Osteocyte (in vitro differentiated cells): ENCODE measurements at regions not wholly inside any gene's neighbourhood (a gene's known extent, or its start where the extent isn't known, plus 50 kb on each side); places are given as distances from the start of the nearest gene placed in this dataset.

Experiments
- DNase-seq: peaks from one replicate; pipeline ENCODE4 v3.0.0; 2021; ENCODE audit warnings: mixed read lengths; ENCODE audit not compliant: unreplicated experiment; ENCODE audit errors: extremely low spot score
- H3K27ac Mint-ChIP-seq: one replicate; pipeline ENCODE4 v1.8.0; 2021; ENCODE audit warnings: mild to moderate bottlenecking, mixed read lengths; ENCODE audit not compliant: unreplicated experiment
- H3K27me3 Mint-ChIP-seq: one replicate; pipeline ENCODE4 v1.8.0; 2021; ENCODE audit warnings: mixed read lengths; ENCODE audit not compliant: unreplicated experiment
- H3K36me3 Mint-ChIP-seq: one replicate; pipeline ENCODE4 v1.8.0; 2021; ENCODE audit warnings: mixed read lengths; ENCODE audit not compliant: unreplicated experiment
- H3K4me1 Mint-ChIP-seq: one replicate; pipeline ENCODE4 v1.8.0; 2021; ENCODE audit warnings: mixed read lengths; ENCODE audit not compliant: unreplicated experiment
- H3K4me3 Mint-ChIP-seq: one replicate; pipeline ENCODE4 v1.8.0; 2021; ENCODE audit warnings: mild to moderate bottlenecking, moderate library complexity, mixed read lengths; ENCODE audit not compliant: unreplicated experiment
- H3K9me3 Mint-ChIP-seq: one replicate; pipeline ENCODE4 v1.8.0; 2021; ENCODE audit warnings: mixed read lengths; ENCODE audit not compliant: unreplicated experiment
- TF ChIP-seq, protein P1 (sequence below): fragments of 200-600 bp; sonication (generic); IDR thresholded peaks from 2 replicates; pipeline ENCODE4 v1.5.0; 2021; ENCODE audit warnings: antibody characterized with exemption, mild to moderate bottlenecking, moderate library complexity

DNA sequence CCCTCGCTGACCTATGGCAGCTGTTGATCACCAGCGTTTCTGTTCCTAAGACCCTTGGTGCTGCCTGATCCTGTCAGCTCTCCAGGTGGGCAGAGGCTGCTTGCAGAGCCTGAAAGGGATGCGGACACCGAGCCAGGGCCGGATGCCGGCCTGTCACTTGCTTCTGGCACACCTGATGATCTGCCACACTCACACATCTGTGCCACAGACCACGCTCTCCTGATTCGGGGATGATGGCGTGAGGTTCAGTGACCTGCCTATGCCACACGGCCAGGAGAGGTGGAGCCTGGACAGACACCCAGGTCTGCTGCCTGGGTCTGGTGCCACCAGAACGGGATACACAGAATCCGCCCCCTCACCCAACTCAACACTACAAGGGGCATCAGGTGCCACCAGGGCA is 129.4 kb upstream of the GLI2 start:
- Mint-ChIP-seq H3K27ac (no peak overlapping the region), H3K9me3 (no peaks in the 10 kb centered on the region), H3K27me3 (peaks cover 38% of the 10 kb centered on the region), H3K4me1 (peaks cover 2% of the 10 kb centered on the region), H3K36me3 (no peaks in the 10 kb centered on the region), H3K4me3 (no peak overlapping the region)
- DNase-seq: no peak
- TF ChIP-seq, protein P1, sequence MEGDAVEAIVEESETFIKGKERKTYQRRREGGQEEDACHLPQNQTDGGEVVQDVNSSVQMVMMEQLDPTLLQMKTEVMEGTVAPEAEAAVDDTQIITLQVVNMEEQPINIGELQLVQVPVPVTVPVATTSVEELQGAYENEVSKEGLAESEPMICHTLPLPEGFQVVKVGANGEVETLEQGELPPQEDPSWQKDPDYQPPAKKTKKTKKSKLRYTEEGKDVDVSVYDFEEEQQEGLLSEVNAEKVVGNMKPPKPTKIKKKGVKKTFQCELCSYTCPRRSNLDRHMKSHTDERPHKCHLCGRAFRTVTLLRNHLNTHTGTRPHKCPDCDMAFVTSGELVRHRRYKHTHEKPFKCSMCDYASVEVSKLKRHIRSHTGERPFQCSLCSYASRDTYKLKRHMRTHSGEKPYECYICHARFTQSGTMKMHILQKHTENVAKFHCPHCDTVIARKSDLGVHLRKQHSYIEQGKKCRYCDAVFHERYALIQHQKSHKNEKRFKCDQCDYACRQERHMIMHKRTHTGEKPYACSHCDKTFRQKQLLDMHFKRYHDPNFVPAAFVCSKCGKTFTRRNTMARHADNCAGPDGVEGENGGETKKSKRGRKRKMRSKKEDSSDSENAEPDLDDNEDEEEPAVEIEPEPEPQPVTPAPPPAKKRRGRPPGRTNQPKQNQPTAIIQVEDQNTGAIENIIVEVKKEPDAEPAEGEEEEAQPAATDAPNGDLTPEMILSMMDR: no peak

DNA sequence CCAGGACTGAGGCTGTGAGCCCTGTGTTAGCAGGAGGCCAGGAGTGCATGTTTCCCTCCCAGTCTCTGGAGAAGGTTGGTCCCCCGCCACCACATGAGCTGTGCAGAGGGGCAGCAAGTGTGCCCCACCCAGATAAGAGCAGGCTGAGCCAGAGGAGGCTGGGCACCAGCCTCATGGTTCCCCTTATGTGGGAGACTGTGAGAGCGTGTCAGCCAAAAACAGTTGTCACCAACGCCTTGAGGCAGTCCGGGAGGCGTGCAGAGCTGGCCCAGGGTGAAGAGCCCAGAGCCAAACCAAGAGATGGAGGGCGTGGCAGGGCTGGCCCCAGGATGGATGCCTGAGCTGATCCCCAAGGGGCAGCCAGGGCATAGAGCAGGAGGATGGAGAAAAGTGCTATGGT is 128.7 kb upstream of the GLI2 start:
- Mint-ChIP-seq H3K27me3 (peaks cover 43% of the 10 kb centered on the region), H3K36me3 (no peaks in the 10 kb centered on the region), H3K27ac (no peak overlapping the region), H3K9me3 (no peaks in the 10 kb centered on the region), H3K4me3 (no peak overlapping the region), H3K4me1 (peaks cover 2% of the 10 kb centered on the region)
- TF ChIP-seq, protein P1: no peak
- DNase-seq: no peak

DNA sequence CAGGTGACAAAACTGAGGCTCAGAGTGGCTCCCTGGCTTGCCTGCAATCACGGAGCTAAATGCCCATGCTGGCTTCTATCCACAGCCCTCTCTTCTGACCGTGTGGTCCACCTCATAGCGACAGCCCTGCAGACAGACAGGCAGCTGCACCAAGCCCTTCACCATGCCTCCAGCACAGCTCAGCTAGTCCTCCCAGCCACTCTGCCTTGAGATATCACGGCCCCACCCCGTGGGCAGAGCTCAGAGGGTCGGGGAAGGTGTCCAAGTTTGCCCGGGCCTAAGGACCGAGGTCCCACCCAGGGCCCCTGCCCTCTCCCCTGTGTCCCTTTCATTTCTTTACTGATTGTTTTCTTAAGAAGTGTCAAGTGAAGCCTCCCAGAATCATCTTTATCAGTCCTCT is 128.2 kb upstream of the GLI2 start:
- DNase-seq: no peak
- Mint-ChIP-seq H3K9me3 (no peaks in the 10 kb centered on the region), H3K27me3 (peaks cover 49% of the 10 kb centered on the region), H3K4me1 (peaks cover 2% of the 10 kb centered on the region), H3K4me3 (no peak overlapping the region), H3K27ac (no peak overlapping the region), H3K36me3 (no peaks in the 10 kb centered on the region)
- TF ChIP-seq, protein P1: no peak

DNA sequence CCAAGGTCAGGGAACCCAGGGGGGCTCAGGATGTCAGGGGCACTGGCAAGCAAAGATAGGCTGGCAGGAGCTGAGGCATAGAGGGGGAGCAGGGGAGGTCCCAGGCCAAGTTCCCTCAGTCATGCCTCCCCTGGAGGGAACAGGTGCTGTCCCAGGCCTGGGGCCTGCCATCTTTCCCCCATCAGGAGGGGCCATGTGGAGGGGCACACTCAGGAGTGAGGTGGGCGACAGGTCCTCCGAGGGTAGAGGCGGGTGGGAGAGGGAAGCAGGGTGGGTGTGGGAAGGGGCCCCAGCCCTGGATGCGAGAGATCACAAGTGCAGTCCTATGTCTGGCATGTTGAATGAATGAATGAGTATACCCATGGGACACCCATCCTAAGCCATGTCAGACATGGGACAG is 127.7 kb upstream of the GLI2 start:
- Mint-ChIP-seq H3K9me3 (no peaks in the 10 kb centered on the region), H3K36me3 (no peaks in the 10 kb centered on the region), H3K4me3 (no peak overlapping the region), H3K27me3 (peaks cover 52% of the 10 kb centered on the region), H3K27ac (no peak overlapping the region), H3K4me1 (peaks cover 2% of the 10 kb centered on the region)
- TF ChIP-seq, protein P1: no peak
- DNase-seq: no peak

DNA sequence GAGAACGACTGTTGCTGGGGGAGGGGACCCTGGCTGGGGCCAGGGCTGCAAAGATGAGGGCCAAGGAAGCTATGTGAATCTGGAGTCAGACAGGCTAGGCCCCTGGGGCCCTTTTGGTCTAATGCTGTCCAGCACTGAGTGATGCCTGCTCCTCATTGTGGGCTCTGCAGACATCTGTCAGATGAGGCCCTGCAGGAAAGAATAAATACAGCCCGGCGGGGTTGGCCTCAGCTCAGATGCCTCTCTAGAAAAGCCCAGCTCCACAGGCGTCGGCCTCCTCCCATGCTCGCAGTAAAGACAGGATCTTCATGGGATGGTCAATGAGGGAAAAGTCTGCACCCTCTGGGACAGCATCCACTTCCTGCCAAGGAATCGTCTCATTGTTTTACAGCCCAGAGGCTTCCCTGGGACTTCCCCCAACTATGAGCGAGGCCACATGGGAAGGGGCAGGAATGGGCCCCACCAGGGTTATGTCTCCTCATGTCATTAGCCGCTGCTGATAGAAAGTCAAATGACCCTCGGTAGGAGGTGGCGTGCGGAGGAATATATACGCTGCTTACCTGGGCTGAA is 125.8 kb upstream of the GLI2 start:
- Mint-ChIP-seq H3K27me3 (peaks cover 57% of the 10 kb centered on the region), H3K4me3 (no peak overlapping the region), H3K9me3 (no peaks in the 10 kb centered on the region), H3K27ac (no peak overlapping the region), H3K4me1 (peaks cover 1% of the 10 kb centered on the region), H3K36me3 (no peaks in the 10 kb centered on the region)
- no peak for DNase-seq
- TF ChIP-seq, protein P1: no peak
